Neutrophil (primary cell): ENCODE measurements at regions not wholly inside any gene's neighbourhood (a gene's known extent, or its start where the extent isn't known, plus 50 kb on each side); places are given as distances from the start of the nearest gene placed in this dataset.

ENCODE experiments used
- H3K27ac ChIP-seq: fragments of 200-600 bp; sonication (generic); 2 replicates; pipeline ENCODE4 v1.5.1; 2016; ENCODE audit warnings: mild to moderate bottlenecking, moderate library complexity
- H3K27me3 ChIP-seq: fragments of 200-600 bp; sonication (generic); 2 replicates; pipeline ENCODE4 v1.6.0; 2016; ENCODE audit warnings: mild to moderate bottlenecking
- H3K36me3 ChIP-seq: fragments of 200-600 bp; sonication (generic); 2 replicates; pipeline ENCODE4 v1.5.1; 2017
- H3K4me1 ChIP-seq, 2 experiments: fragments of 200-600 bp in 1 of 2; sonication (generic) in 1 of 2; 1 replicate in 1 of 2; 2 replicates in 1 of 2; pipeline versions ENCODE4 v1.5.1 to v1.6.1; 2013 to 2016; ENCODE audit warnings: low read depth in 1 of 2, low read length in 1 of 2, mild to moderate bottlenecking in 1 of 2, moderate library complexity in 1 of 2; ENCODE audit not compliant: control insufficient read depth in 1 of 2, insufficient read depth in 1 of 2
- H3K4me3 ChIP-seq, 2 experiments: fragments of 200-600 bp in 1 of 2; sonication (generic) in 1 of 2; 1 replicate in 1 of 2; 2 replicates in 1 of 2; pipeline ENCODE4 v1.5.1; 2013 to 2016; ENCODE audit warnings: low read depth in 1 of 2, low read length in 1 of 2, mild to moderate bottlenecking in 1 of 2, moderate library complexity in 1 of 2
- H3K9me3 ChIP-seq: fragments of 200-600 bp; sonication (generic); 2 replicates; pipeline ENCODE4 v1.5.1; 2016
- CTCF ChIP-seq: fragments of 200-600 bp; sonication (generic); IDR thresholded peaks from 2 replicates; pipeline ENCODE4 v1.5.1; 2016; ENCODE audit warnings: antibody characterized with exemption

GRCh38 chr4:12170308-12170707 lies 741.6 kb upstream of the HS3ST1 start:
- Histone ChIP-seq H3K27ac (no peak overlapping the region), H3K27me3 (no peaks in the 10 kb centered on the region), H3K4me3 (no peak overlapping the region), H3K36me3 (no peaks in the 10 kb centered on the region), H3K9me3 (no peaks in the 10 kb centered on the region), H3K4me1 (no peaks in the 10 kb centered on the region)
- TF ChIP-seq CTCF: no peak

GRCh38 chr4:12165616-12166015 lies 736.9 kb upstream of the HS3ST1 start:
- TF ChIP-seq CTCF: no peak
- Histone ChIP-seq H3K27me3 (no peaks in the 10 kb centered on the region), H3K27ac (no peak overlapping the region), H3K36me3 (no peaks in the 10 kb centered on the region), H3K4me1 (no peaks in the 10 kb centered on the region), H3K4me3 (no peak overlapping the region), H3K9me3 (no peaks in the 10 kb centered on the region)

- no peak overlapping the region for H3K4me3 ChIP-seq
- TF ChIP-seq CTCF: no peak
These were observed 717.6 kb upstream of the HS3ST1 start for GRCh38 chr4:12146339-12146738.

GRCh38 chr4:12145768-12146167 lies 717.1 kb upstream of the HS3ST1 start:
- H3K4me1 ChIP-seq: no peaks in the 10 kb centered on the region

More at GRCh38 chr4:12146339-12146738, 717.6 kb upstream of the HS3ST1 start:
- no peaks in the 10 kb centered on the region for H3K9me3 ChIP-seq
- no peaks in the 10 kb centered on the region for H3K4me1 ChIP-seq
- H3K27ac ChIP-seq: no peak overlapping the region
- H3K36me3 ChIP-seq: no peaks in the 10 kb centered on the region
- H3K27me3 ChIP-seq: no peaks in the 10 kb centered on the region

GRCh38 chr4:12145106-12145505 lies 716.4 kb upstream of the HS3ST1 start:
- no peak for TF ChIP-seq CTCF
- no peaks in the 10 kb centered on the region for H3K9me3 ChIP-seq
- H3K36me3 ChIP-seq: no peaks in the 10 kb centered on the region
- H3K4me1 ChIP-seq: no peaks in the 10 kb centered on the region
- H3K27me3 ChIP-seq: no peaks in the 10 kb centered on the region
- no peak overlapping the region for H3K27ac ChIP-seq
- no peak overlapping the region for H3K4me3 ChIP-seq

More at GRCh38 chr4:12145768-12146167, 717.1 kb upstream of the HS3ST1 start:
- Histone ChIP-seq H3K27ac (no peak overlapping the region), H3K36me3 (no peaks in the 10 kb centered on the region), H3K27me3 (no peaks in the 10 kb centered on the region), H3K4me3 (no peak overlapping the region), H3K9me3 (no peaks in the 10 kb centered on the region)
- TF ChIP-seq CTCF: no peak

GRCh38 chr4:12144051-12144450 lies 715.4 kb upstream of the HS3ST1 start:
- TF ChIP-seq CTCF: no peak
- no peaks in the 10 kb centered on the region for H3K36me3 ChIP-seq
- no peak overlapping the region for H3K4me3 ChIP-seq
- no peaks in the 10 kb centered on the region for H3K4me1 ChIP-seq
- no peak overlapping the region for H3K27ac ChIP-seq
- H3K27me3 ChIP-seq: no peaks in the 10 kb centered on the region
- no peaks in the 10 kb centered on the region for H3K9me3 ChIP-seq
